OCI-LY1 (cell line): ENCODE measurements at regions not wholly inside any gene's neighbourhood (a gene's known extent, or its start where the extent isn't known, plus 50 kb on each side); places are given as distances from the start of the nearest gene placed in this dataset.

Source experiments
- CTCF ChIP-seq: fragments of 200-600 bp; sonication (generic), shearing (Covaris generic); IDR thresholded peaks from 2 replicates; pipeline ENCODE4 v1.5.1; 2017; ENCODE audit warnings: mild to moderate bottlenecking, antibody characterized with exemption, low read length, moderate library complexity, mixed read lengths
- EZH2 ChIP-seq: fragments of 200-600 bp; sonication (generic), shearing (Covaris generic); IDR thresholded peaks from 2 replicates; pipeline ENCODE4 v1.8.0; 2017; ENCODE audit warnings: borderline replicate concordance, mixed run types, mild to moderate bottlenecking, antibody characterized with exemption, low read length, moderate library complexity, mixed read lengths

GRCh38 chr5:10832987-10833386 is 72.0 kb upstream of the DAP start:
- TF ChIP-seq CTCF (no peak), EZH2 (no peak)
